ENCODE measurements at regions not wholly inside any gene's neighbourhood (a gene's known extent, or its start where the extent isn't known, plus 50 kb on each side); places are given as distances from the start of the nearest gene placed in this dataset.

DNA sequence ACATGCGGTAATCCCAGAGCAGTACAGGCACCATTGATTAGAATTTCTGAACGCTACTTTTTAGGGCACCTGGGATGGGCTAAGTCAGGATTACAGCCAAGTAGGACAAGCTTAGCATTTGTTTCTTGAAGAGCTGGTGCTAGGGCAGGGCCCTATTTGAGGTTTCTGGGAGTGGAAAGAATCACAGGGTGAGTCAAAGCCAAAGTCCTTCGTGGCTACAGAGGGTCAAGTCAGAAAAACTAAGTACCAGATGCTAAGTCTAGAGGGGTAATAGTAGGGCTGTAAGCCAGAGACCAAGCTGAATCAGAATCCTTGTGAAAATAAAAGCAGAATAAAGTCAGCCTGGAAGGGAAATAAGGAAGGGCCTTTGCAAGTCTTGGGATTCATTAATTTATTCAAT is 448.6 kb downstream of the ZIC3 start:
- TF ChIP-seq, protein P1, sequence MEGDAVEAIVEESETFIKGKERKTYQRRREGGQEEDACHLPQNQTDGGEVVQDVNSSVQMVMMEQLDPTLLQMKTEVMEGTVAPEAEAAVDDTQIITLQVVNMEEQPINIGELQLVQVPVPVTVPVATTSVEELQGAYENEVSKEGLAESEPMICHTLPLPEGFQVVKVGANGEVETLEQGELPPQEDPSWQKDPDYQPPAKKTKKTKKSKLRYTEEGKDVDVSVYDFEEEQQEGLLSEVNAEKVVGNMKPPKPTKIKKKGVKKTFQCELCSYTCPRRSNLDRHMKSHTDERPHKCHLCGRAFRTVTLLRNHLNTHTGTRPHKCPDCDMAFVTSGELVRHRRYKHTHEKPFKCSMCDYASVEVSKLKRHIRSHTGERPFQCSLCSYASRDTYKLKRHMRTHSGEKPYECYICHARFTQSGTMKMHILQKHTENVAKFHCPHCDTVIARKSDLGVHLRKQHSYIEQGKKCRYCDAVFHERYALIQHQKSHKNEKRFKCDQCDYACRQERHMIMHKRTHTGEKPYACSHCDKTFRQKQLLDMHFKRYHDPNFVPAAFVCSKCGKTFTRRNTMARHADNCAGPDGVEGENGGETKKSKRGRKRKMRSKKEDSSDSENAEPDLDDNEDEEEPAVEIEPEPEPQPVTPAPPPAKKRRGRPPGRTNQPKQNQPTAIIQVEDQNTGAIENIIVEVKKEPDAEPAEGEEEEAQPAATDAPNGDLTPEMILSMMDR (IDR thresholded peaks at IDR 0.05) = no peak
- TF ChIP-seq POLR2A (IDR thresholded peaks at IDR 0.05) = no peak
